Endodermal cell (in vitro differentiated cells): ENCODE measurements at regions not wholly inside any gene's neighbourhood (a gene's known extent, or its start where the extent isn't known, plus 50 kb on each side); places are given as distances from the start of the nearest gene placed in this dataset.

ENCODE experiments used
- DNase-seq: peaks from one replicate; pipeline ENCODE4 v3.0.0-alpha.2; 2017
- H3K27ac ChIP-seq: 2 replicates; pipeline ENCODE4 v1.5.1; 2013; ENCODE audit warnings: mild to moderate bottlenecking, low read depth, low read length, moderate library complexity
- H3K27me3 ChIP-seq: 2 replicates; pipeline ENCODE4 v1.6.1; 2013; ENCODE audit warnings: mild to moderate bottlenecking, low read length, moderate library complexity; ENCODE audit not compliant: insufficient read depth, control insufficient read depth, poor library complexity, severe bottlenecking
- H3K36me3 ChIP-seq: 2 replicates; pipeline ENCODE4 v1.7.0; 2013; ENCODE audit warnings: mild to moderate bottlenecking, low read length, moderate library complexity; ENCODE audit not compliant: control insufficient read depth, insufficient read depth
- H3K4me1 ChIP-seq: one replicate; pipeline ENCODE4 v1.7.0; 2013; ENCODE audit warnings: low read length; ENCODE audit not compliant: control insufficient read depth, insufficient read depth
- H3K4me3 ChIP-seq: 2 replicates; pipeline ENCODE4 v1.5.1; 2013; ENCODE audit warnings: mild to moderate bottlenecking, low read length, moderate library complexity
- H3K9ac ChIP-seq: 2 replicates; pipeline ENCODE4 v1.6.1; 2013; ENCODE audit warnings: mild to moderate bottlenecking, low read length, moderate library complexity; ENCODE audit not compliant: poor library complexity, severe bottlenecking; ENCODE audit errors: extremely low read depth
- H3K9me3 ChIP-seq: 2 replicates; pipeline ENCODE4 v1.6.1; 2013; ENCODE audit warnings: mild to moderate bottlenecking, low read length, moderate library complexity; ENCODE audit not compliant: control insufficient read depth
- H3K27ac Mint-ChIP-seq: 2 replicates; pipeline ENCODE4 v1.8.0; 2020; ENCODE audit warnings: mixed read lengths
- H3K27me3 Mint-ChIP-seq: 2 replicates; pipeline ENCODE4 v1.8.0; 2021; ENCODE audit warnings: mild to moderate bottlenecking, mixed read lengths; ENCODE audit not compliant: insufficient read depth
- H3K36me3 Mint-ChIP-seq: 2 replicates; pipeline ENCODE4 v1.8.0; 2020; ENCODE audit warnings: low read depth, mixed read lengths
- H3K4me1 Mint-ChIP-seq: 2 replicates; pipeline ENCODE4 v1.8.0; 2020; ENCODE audit warnings: mixed read lengths
- H3K4me3 Mint-ChIP-seq: 2 replicates; pipeline ENCODE4 v1.8.0; 2020; ENCODE audit warnings: mild to moderate bottlenecking, moderate library complexity, mixed read lengths
- H3K9me3 Mint-ChIP-seq: 2 replicates; pipeline ENCODE4 v1.8.0; 2020; ENCODE audit warnings: mild to moderate bottlenecking, mixed read lengths
- CTCF ChIP-seq: fragments of 200-600 bp; sonication (generic); conservative IDR thresholded peaks from 2 replicates; pipeline ENCODE4 v1.5.0; 2021; ENCODE audit warnings: antibody characterized with exemption, mild to moderate bottlenecking
- WGBS, 2 experiments: methylation state at CpG; one replicate each; pipeline versions ENCODE4 v1.1.5 to v1.1.7; 2013; ENCODE audit warnings: missing lambda C conversion rate in 2 of 2, mixed read lengths in 1 of 2; ENCODE audit not compliant: insufficient coverage in 1 of 2, insufficient read length in 1 of 2; 5-methylcytosine and 5-hydroxymethylcytosine counted together

GRCh38 chr3:124263168-124263567, 271.2 kb upstream of the ROPN1 start:
- WGBS, 2 experiments, result 72 to 91% methylated on average over 3 to 4 of the region's 4 CpGs
- no peak overlapping the region for H3K9ac ChIP-seq
- no peak overlapping the region for H3K27ac Mint-ChIP-seq
- no peak for DNase-seq
- H3K4me3 ChIP-seq, result no peak overlapping the region
- no peaks in the 10 kb centered on the region for H3K9me3 ChIP-seq
- peaks cover 18% of the 10 kb centered on the region for H3K27me3 Mint-ChIP-seq
- H3K36me3 Mint-ChIP-seq, result no peaks in the 10 kb centered on the region
- no peaks in the 10 kb centered on the region for H3K9me3 Mint-ChIP-seq
- H3K27ac ChIP-seq, result no peak overlapping the region
- H3K4me1 Mint-ChIP-seq, result peaks cover 16% of the 10 kb centered on the region
- H3K4me3 Mint-ChIP-seq, result no peak overlapping the region
- TF ChIP-seq CTCF, result no peak
- no peaks in the 10 kb centered on the region for H3K36me3 ChIP-seq
- peaks cover 9% of the 10 kb centered on the region for H3K4me1 ChIP-seq
- H3K27me3 ChIP-seq, result peaks cover 12% of the 10 kb centered on the region

- peaks cover 13% of the 10 kb centered on the region for H3K4me1 Mint-ChIP-seq
- H3K4me1 ChIP-seq, result peaks cover 9% of the 10 kb centered on the region
- WGBS, 2 experiments, result 72 to 90% methylated on average over 2 to 8 of the region's 8 CpGs
- no peak overlapping the region for H3K27ac ChIP-seq
- no peak overlapping the region for H3K4me3 Mint-ChIP-seq
- H3K36me3 ChIP-seq, result no peaks in the 10 kb centered on the region
- H3K9me3 Mint-ChIP-seq, result no peaks in the 10 kb centered on the region
- no peak overlapping the region for H3K9ac ChIP-seq
- DNase-seq, result no peak
- H3K27me3 Mint-ChIP-seq, result peaks cover 25% of the 10 kb centered on the region
- no peak for TF ChIP-seq CTCF
- H3K27ac Mint-ChIP-seq, result no peak overlapping the region
- H3K4me3 ChIP-seq, result no peak overlapping the region
- peaks cover 23% of the 10 kb centered on the region for H3K27me3 ChIP-seq
- no peaks in the 10 kb centered on the region for H3K36me3 Mint-ChIP-seq
- H3K9me3 ChIP-seq, result no peaks in the 10 kb centered on the region
These were observed 272.4 kb upstream of the ROPN1 start for GRCh38 chr3:124264346-124264745.

GRCh38 chr3:124266487-124266886, 274.6 kb upstream of the ROPN1 start:
- H3K27me3 Mint-ChIP-seq, result peaks cover 32% of the 10 kb centered on the region
- Histone ChIP-seq H3K36me3 (no peaks in the 10 kb centered on the region), H3K27ac (peak overlapping the region; percentile 82), H3K4me1 (peaks cover 10% of the 10 kb centered on the region), H3K27me3 (peaks cover 30% of the 10 kb centered on the region), H3K9me3 (no peaks in the 10 kb centered on the region), H3K4me3 (no peak overlapping the region), H3K9ac (no peak overlapping the region)
- no peak for DNase-seq
- no peaks in the 10 kb centered on the region for H3K36me3 Mint-ChIP-seq
- TF ChIP-seq CTCF, result no peak
- no peaks in the 10 kb centered on the region for H3K9me3 Mint-ChIP-seq
- 20 to 78% methylated on average over 1 to 3 of the region's 3 CpGs for WGBS, 2 experiments
- peaks cover 6% of the 10 kb centered on the region for H3K4me1 Mint-ChIP-seq
- H3K4me3 Mint-ChIP-seq, result no peak overlapping the region
- H3K27ac Mint-ChIP-seq, result no peak overlapping the region
